Liver (tissue), 3 donors: ENCODE measurements at regions not wholly inside any gene's neighbourhood (a gene's known extent, or its start where the extent isn't known, plus 50 kb on each side); places are given as distances from the start of the nearest gene placed in this dataset.

Source experiments
- EGR1 ChIP-seq, 2 donors: IDR thresholded peaks; 2 replicates each; pipeline ENCODE4 v1.6.1; 2016 to 2018; ENCODE audit warnings: antibody characterized with exemption in 2 of 2, low read depth in 2 of 2
- FOXA1 ChIP-seq: IDR thresholded peaks from 2 replicates; pipeline ENCODE4 v1.6.1; 2016; ENCODE audit warnings: antibody characterized with exemption
- GABPA ChIP-seq, 2 donors: IDR thresholded peaks in 1 of 2; conservative IDR thresholded peaks in 1 of 2; 2 replicates each; pipeline ENCODE4 v1.6.1; 2016; ENCODE audit warnings: antibody characterized with exemption in 2 of 2, mild to moderate bottlenecking in 1 of 2, moderate library complexity in 1 of 2
- JUND ChIP-seq, 2 donors: IDR thresholded peaks; 2 replicates each; pipeline ENCODE4 v1.6.1; 2016; ENCODE audit warnings: antibody characterized with exemption in 2 of 2
- NR2F2 ChIP-seq: IDR thresholded peaks from 2 replicates; pipeline ENCODE4 v1.6.1; 2016; ENCODE audit warnings: antibody characterized with exemption
- RAD21 ChIP-seq, 2 donors: IDR thresholded peaks; 2 replicates each; pipeline ENCODE4 v1.6.1; 2016; ENCODE audit warnings: antibody characterized with exemption in 2 of 2, mild to moderate bottlenecking in 2 of 2
- SP1 ChIP-seq: IDR thresholded peaks from 2 replicates; pipeline ENCODE4 v1.6.1; 2018; ENCODE audit warnings: antibody characterized with exemption, mild to moderate bottlenecking
- TAF1 ChIP-seq: conservative IDR thresholded peaks from 2 replicates; pipeline ENCODE4 v1.6.1; 2016; ENCODE audit warnings: antibody characterized with exemption, mild to moderate bottlenecking
- YY1 ChIP-seq: IDR thresholded peaks from 2 replicates; pipeline ENCODE4 v1.6.1; 2016; ENCODE audit warnings: antibody characterized with exemption, mild to moderate bottlenecking
- TF ChIP-seq, protein P1 (sequence below): IDR thresholded peaks from 2 replicates; pipeline ENCODE4 v1.6.1; 2016; ENCODE audit warnings: antibody characterized with exemption
- TF ChIP-seq, protein P2 (sequence below): fragments of 150-350 bp; IDR thresholded peaks from 2 replicates; pipeline ENCODE4 v1.5.1; 2017; ENCODE audit warnings: improper control_type of control experiment, low read depth, low read length; ENCODE audit not compliant: missing input control
- TF ChIP-seq, protein P3 (sequence below): IDR thresholded peaks from 2 replicates; pipeline ENCODE4 v1.6.1; 2016; ENCODE audit warnings: antibody characterized with exemption, mild to moderate bottlenecking
- TF ChIP-seq, protein P4 (sequence below): IDR thresholded peaks from 2 replicates; pipeline ENCODE4 v1.6.1; 2016; ENCODE audit warnings: antibody characterized with exemption
- TF ChIP-seq, protein P5 (sequence below): IDR thresholded peaks from 2 replicates; pipeline ENCODE4 v1.6.1; 2016; ENCODE audit warnings: antibody characterized with exemption
- donor health status: healthy.
- donor health status: healthy.

DNA sequence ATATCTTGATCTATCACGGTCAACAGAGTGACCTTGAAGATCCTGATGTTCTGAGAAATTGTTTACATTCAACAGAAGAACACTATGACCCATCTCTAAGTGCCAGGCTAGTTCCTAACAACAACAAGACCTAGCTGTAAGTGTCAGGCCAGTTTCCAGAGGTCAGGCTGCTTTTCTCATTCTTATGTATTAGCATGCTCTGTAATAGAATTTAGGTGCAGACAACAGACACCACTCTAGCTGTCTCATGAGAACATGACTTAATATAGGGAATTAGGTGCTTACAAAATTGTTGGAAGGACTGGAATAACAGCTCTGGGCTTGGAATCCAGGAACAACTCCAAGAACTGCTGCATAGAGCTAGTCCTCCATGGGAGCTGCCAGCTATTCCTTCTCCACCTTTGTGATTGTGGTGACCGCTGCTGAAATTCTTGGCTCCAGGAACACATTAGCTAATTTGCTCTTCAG, 138.7 kb downstream of the SNX18 start:
- TF ChIP-seq TAF1 (no peak), GABPA (IDR thresholded peaks at IDR 0.05 in 1 of 2, conservative IDR thresholded peaks at IDR 0.05 in 1 of 2) (no peak), SP1 (no peak), EGR1 (IDR thresholded peaks at IDR 0.05; ENCODE audit: low read depth in 2 of 2) (no peak), JUND (IDR thresholded peaks at IDR 0.05) (no peak), RAD21 (IDR thresholded peaks at IDR 0.05) (no peak), FOXA1 (no peak), YY1 (no peak), NR2F2 (no peak)
- TF ChIP-seq, protein P1, sequence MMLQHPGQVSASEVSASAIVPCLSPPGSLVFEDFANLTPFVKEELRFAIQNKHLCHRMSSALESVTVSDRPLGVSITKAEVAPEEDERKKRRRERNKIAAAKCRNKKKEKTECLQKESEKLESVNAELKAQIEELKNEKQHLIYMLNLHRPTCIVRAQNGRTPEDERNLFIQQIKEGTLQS, result no peak
- TF ChIP-seq, protein P2, sequence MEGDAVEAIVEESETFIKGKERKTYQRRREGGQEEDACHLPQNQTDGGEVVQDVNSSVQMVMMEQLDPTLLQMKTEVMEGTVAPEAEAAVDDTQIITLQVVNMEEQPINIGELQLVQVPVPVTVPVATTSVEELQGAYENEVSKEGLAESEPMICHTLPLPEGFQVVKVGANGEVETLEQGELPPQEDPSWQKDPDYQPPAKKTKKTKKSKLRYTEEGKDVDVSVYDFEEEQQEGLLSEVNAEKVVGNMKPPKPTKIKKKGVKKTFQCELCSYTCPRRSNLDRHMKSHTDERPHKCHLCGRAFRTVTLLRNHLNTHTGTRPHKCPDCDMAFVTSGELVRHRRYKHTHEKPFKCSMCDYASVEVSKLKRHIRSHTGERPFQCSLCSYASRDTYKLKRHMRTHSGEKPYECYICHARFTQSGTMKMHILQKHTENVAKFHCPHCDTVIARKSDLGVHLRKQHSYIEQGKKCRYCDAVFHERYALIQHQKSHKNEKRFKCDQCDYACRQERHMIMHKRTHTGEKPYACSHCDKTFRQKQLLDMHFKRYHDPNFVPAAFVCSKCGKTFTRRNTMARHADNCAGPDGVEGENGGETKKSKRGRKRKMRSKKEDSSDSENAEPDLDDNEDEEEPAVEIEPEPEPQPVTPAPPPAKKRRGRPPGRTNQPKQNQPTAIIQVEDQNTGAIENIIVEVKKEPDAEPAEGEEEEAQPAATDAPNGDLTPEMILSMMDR, result no peak
- TF ChIP-seq, protein P3, sequence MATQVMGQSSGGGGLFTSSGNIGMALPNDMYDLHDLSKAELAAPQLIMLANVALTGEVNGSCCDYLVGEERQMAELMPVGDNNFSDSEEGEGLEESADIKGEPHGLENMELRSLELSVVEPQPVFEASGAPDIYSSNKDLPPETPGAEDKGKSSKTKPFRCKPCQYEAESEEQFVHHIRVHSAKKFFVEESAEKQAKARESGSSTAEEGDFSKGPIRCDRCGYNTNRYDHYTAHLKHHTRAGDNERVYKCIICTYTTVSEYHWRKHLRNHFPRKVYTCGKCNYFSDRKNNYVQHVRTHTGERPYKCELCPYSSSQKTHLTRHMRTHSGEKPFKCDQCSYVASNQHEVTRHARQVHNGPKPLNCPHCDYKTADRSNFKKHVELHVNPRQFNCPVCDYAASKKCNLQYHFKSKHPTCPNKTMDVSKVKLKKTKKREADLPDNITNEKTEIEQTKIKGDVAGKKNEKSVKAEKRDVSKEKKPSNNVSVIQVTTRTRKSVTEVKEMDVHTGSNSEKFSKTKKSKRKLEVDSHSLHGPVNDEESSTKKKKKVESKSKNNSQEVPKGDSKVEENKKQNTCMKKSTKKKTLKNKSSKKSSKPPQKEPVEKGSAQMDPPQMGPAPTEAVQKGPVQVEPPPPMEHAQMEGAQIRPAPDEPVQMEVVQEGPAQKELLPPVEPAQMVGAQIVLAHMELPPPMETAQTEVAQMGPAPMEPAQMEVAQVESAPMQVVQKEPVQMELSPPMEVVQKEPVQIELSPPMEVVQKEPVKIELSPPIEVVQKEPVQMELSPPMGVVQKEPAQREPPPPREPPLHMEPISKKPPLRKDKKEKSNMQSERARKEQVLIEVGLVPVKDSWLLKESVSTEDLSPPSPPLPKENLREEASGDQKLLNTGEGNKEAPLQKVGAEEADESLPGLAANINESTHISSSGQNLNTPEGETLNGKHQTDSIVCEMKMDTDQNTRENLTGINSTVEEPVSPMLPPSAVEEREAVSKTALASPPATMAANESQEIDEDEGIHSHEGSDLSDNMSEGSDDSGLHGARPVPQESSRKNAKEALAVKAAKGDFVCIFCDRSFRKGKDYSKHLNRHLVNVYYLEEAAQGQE, result no peak
- TF ChIP-seq, protein P4, sequence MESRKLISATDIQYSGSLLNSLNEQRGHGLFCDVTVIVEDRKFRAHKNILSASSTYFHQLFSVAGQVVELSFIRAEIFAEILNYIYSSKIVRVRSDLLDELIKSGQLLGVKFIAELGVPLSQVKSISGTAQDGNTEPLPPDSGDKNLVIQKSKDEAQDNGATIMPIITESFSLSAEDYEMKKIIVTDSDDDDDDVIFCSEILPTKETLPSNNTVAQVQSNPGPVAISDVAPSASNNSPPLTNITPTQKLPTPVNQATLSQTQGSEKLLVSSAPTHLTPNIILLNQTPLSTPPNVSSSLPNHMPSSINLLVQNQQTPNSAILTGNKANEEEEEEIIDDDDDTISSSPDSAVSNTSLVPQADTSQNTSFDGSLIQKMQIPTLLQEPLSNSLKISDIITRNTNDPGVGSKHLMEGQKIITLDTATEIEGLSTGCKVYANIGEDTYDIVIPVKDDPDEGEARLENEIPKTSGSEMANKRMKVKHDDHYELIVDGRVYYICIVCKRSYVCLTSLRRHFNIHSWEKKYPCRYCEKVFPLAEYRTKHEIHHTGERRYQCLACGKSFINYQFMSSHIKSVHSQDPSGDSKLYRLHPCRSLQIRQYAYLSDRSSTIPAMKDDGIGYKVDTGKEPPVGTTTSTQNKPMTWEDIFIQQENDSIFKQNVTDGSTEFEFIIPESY, result no peak
- TF ChIP-seq, protein P5, sequence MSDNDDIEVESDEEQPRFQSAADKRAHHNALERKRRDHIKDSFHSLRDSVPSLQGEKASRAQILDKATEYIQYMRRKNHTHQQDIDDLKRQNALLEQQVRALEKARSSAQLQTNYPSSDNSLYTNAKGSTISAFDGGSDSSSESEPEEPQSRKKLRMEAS, result no peak
